ENCODE measurements at regions not wholly inside any gene's neighbourhood (a gene's known extent, or its start where the extent isn't known, plus 50 kb on each side); places are given as distances from the start of the nearest gene placed in this dataset.

- peak; percentile 33; the same call in 1 of the 2 replicates for TF ChIP-seq MGA (IDR thresholded peaks at IDR 0.05)
- TF ChIP-seq PHB2 (IDR thresholded peaks at IDR 0.05; ENCODE audit: low read depth), result peak; percentile 73; the same call in 1 of the 2 replicates
- peak in 1 of 2 experiments; percentile 46 for TF ChIP-seq NCOA2 (IDR thresholded peaks at IDR 0.05; ENCODE audit: partially characterized antibody in 2 of 2)
- peak; percentile 77 for TF ChIP-seq ZBTB2 (IDR thresholded peaks at IDR 0.05)
- peak; percentile 37 for TF ChIP-seq HDAC3 (IDR thresholded peaks at IDR 0.05; ENCODE audit: borderline replicate concordance, partially characterized antibody)
- TF ChIP-seq BRD9 (IDR thresholded peaks at IDR 0.05; ENCODE audit: low read depth, partially characterized antibody), result peak; percentile 86
- TF ChIP-seq EP400 (IDR thresholded peaks at IDR 0.05), result peak; percentile 57; the same call in 1 of the 2 replicates
- peak; percentile 73; the same call in 1 of the 2 replicates for TF ChIP-seq NFRKB (IDR thresholded peaks at IDR 0.05; ENCODE audit: low read depth)
- TF ChIP-seq PKNOX1 (IDR thresholded peaks at IDR 0.05), result peak; percentile 16; the same call in 1 of the 2 replicates
- TF ChIP-seq SMARCA4 (IDR thresholded peaks at IDR 0.05), result peak; percentile 44; the same call in 1 of the 2 replicates
- peak; percentile 66; the same call in 1 of the 2 replicates for TF ChIP-seq ZSCAN32 (CRISPR knock-in tag; IDR thresholded peaks at IDR 0.05)
- TF ChIP-seq TAL1 (IDR thresholded peaks at IDR 0.05), result 0 out of 2 replicates have a peak, but pooled peaks have one; percentile 15
These were observed 176.2 kb downstream of the ZNF92 start (continued) for GRCh38 chr7:65549589-65550443.

Measured in K562 (cell line).